GM12878 (cell line): ENCODE measurements at regions not wholly inside any gene's neighbourhood (a gene's known extent, or its start where the extent isn't known, plus 50 kb on each side); places are given as distances from the start of the nearest gene placed in this dataset.

Experiments
- ATAC-seq: fragments of 200-7000 bp; cut with Tn5 transposase; 3 replicates; pipeline ENCODE4 v1.9.1; 2020; ENCODE audit warnings: mild to moderate bottlenecking, moderate library complexity
- BruUV-seq: library from RNA; stranded (reverse); fragments of 400-500 nt; replicated peaks from 2 replicates; lab custom pipeline; 2021; lab: Mats Ljungman, UMichigan
- CTCF ChIA-PET: fragments of 300-600 bp; sonication (Branson Sonifier 250); formaldehyde crosslinking; extraction: SDS; loops from one replicate; lab custom pipeline; 2021; ENCODE audit warnings: inconsistent platforms; lab: Yijun Ruan, JAX
- POLR2A ChIA-PET: fragments of 350-600 bp; formaldehyde crosslinking; extraction: SDS; loops from one replicate; lab custom pipeline; 2021; ENCODE audit warnings: inconsistent platforms; lab: Charles Lee
- RAD21 ChIA-PET: fragments of 300-600 bp; sonication (Branson Sonifier 250); formaldehyde crosslinking; loops from one replicate; lab custom pipeline; 2023; ENCODE audit warnings: antibody characterized with exemption; ENCODE audit not compliant: unreplicated experiment; lab: Charles Lee
- SMC1A ChIA-PET: fragments of 300-600 bp; sonication (Branson Sonifier 250); formaldehyde crosslinking; loops from one replicate; lab custom pipeline; 2023; ENCODE audit not compliant: unreplicated experiment, uncharacterized antibody; lab: Charles Lee
- DNase-seq: peaks from one replicate; pipeline ENCODE4 v3.0.0-alpha.2; 2011; ENCODE audit warnings: low read depth, low spot score
- FAIRE-seq: peaks from 3 replicates; lab custom pipeline; 2011; peaks lifted over from hg19 to GRCh38; lab: Jason Lieb, UNC
- H2AFZ ChIP-seq: 2 replicates; pipeline ENCODE4 v1.6.0; 2011; ENCODE audit warnings: low read depth, low read length, control low read depth; ENCODE audit not compliant: control insufficient read depth
- H3K27ac ChIP-seq: 2 replicates; pipeline ENCODE4 v1.5.1; 2011; ENCODE audit warnings: control low read depth; ENCODE audit not compliant: control insufficient read depth, insufficient read depth
- H3K27me3 ChIP-seq, 2 experiments: replicated peaks in 1 of 2; 2 replicates each; pipeline versions ENCODE4 v1.6.0 to v1.6.1; 2011; ENCODE audit warnings: low read length in 1 of 2; ENCODE audit not compliant: control insufficient read depth in 2 of 2, insufficient read depth in 2 of 2
- H3K36me3 ChIP-seq, 2 experiments: 2 replicates each; pipeline ENCODE4 v1.5.1; 2011; ENCODE audit warnings: low read length in 1 of 2; ENCODE audit not compliant: control insufficient read depth in 2 of 2, insufficient read depth in 2 of 2
- H3K4me1 ChIP-seq: 2 replicates; pipeline ENCODE4 v1.6.1; 2011; ENCODE audit warnings: mild to moderate bottlenecking, low read length, moderate library complexity, mixed read lengths; ENCODE audit not compliant: control insufficient read depth, insufficient read depth
- H3K4me2 ChIP-seq: 2 replicates; pipeline ENCODE4 v1.6.0; 2011; ENCODE audit warnings: control low read depth; ENCODE audit not compliant: control insufficient read depth, insufficient read depth
- H3K4me3 ChIP-seq: fragments of 200-600 bp; sonication (generic); 2 replicates; pipeline ENCODE4 v1.5.1; 2016
- H3K79me2 ChIP-seq: 2 replicates; pipeline ENCODE4 v1.6.0; 2011; ENCODE audit warnings: low read length; ENCODE audit not compliant: control insufficient read depth, insufficient read depth
- H3K9ac ChIP-seq: 2 replicates; pipeline ENCODE4 v1.8.0; 2011; ENCODE audit warnings: low read length, control low read depth, mixed read lengths; ENCODE audit not compliant: control insufficient read depth, insufficient read depth
- H3K9me3 ChIP-seq: replicated peaks from 3 replicates; pipeline ENCODE4 v1.5.1; 2011; ENCODE audit warnings: mild to moderate bottlenecking, low read length; ENCODE audit not compliant: control insufficient read depth, insufficient read depth
- H4K20me1 ChIP-seq: 2 replicates; pipeline ENCODE4 v1.6.0; 2011; ENCODE audit not compliant: control insufficient read depth, insufficient read depth
- BMI1 ChIP-seq: fragments of 450-650 bp; IDR thresholded peaks from 2 replicates; pipeline ENCODE4 v1.6.1; 2016; ENCODE audit warnings: mild to moderate bottlenecking, moderate library complexity, borderline replicate concordance
- LARP7 ChIP-seq: fragments of 450-650 bp; IDR thresholded peaks from 2 replicates; pipeline ENCODE4 v1.6.1; 2017; ENCODE audit warnings: mild to moderate bottlenecking
- NFIC ChIP-seq: IDR thresholded peaks from 2 replicates; pipeline ENCODE4 v1.6.1; 2012; ENCODE audit warnings: low read depth, mild to moderate bottlenecking, inconsistent platforms, low read length, moderate library complexity
- NFYA ChIP-seq: IDR thresholded peaks from 2 replicates; pipeline ENCODE4 v1.6.1; 2011; ENCODE audit warnings: low read depth, mild to moderate bottlenecking, low read length, improper control_type of control experiment, borderline replicate concordance
- NFYB ChIP-seq: IDR thresholded peaks from 2 replicates; pipeline ENCODE4 v1.6.1; 2011; ENCODE audit warnings: low read depth, mild to moderate bottlenecking, low read length, improper control_type of control experiment, moderate library complexity; ENCODE audit not compliant: insufficient read depth
- NR2F1 ChIP-seq: fragments of 450-650 bp; conservative IDR thresholded peaks from 2 replicates; pipeline ENCODE4 v1.6.1; 2017; ENCODE audit warnings: mild to moderate bottlenecking
- NRF1 ChIP-seq: conservative IDR thresholded peaks from 2 replicates; pipeline ENCODE4 v1.6.1; 2011; ENCODE audit warnings: mild to moderate bottlenecking, low read depth, low read length, improper control_type of control experiment
- PAX5 ChIP-seq: IDR thresholded peaks from 2 replicates; pipeline ENCODE4 v1.6.1; 2011; ENCODE audit warnings: low read depth, low read length, borderline replicate concordance
- POLR2A ChIP-seq: IDR thresholded peaks from 2 replicates; pipeline ENCODE4 v1.6.1; 2011; ENCODE audit warnings: low read depth, mild to moderate bottlenecking, low read length
- RAD21 ChIP-seq: IDR thresholded peaks from 2 replicates; pipeline ENCODE4 v1.6.1; 2011; ENCODE audit warnings: mild to moderate bottlenecking, low read depth, low read length, moderate library complexity; ENCODE audit not compliant: insufficient read depth
- RAD51 ChIP-seq: fragments of 450-650 bp; IDR thresholded peaks from 2 replicates; pipeline ENCODE4 v1.6.1; 2016; ENCODE audit warnings: moderate library complexity, mild to moderate bottlenecking, inconsistent platforms
- RUNX3 ChIP-seq: IDR thresholded peaks from 2 replicates; pipeline ENCODE4 v1.6.1; 2012; ENCODE audit warnings: low read length, inconsistent platforms
- SREBF1 ChIP-seq: IDR thresholded peaks from 2 replicates; pipeline ENCODE4 v1.6.1; 2012; ENCODE audit warnings: mild to moderate bottlenecking, low read length
- SREBF2 ChIP-seq: IDR thresholded peaks from 2 replicates; pipeline ENCODE4 v1.6.1; 2012; ENCODE audit warnings: mild to moderate bottlenecking, low read length
- STAT1 ChIP-seq: fragments of 450-650 bp; conservative IDR thresholded peaks from 2 replicates; pipeline ENCODE4 v1.6.1; 2014; ENCODE audit warnings: antibody characterized with exemption, mild to moderate bottlenecking
- YY1 ChIP-seq: IDR thresholded peaks from 2 replicates; pipeline ENCODE4 v1.6.1; 2011; ENCODE audit warnings: low read depth, mild to moderate bottlenecking, low read length
- ZNF24 ChIP-seq: fragments of 450-650 bp; IDR thresholded peaks from 2 replicates; pipeline ENCODE4 v1.6.1; 2017; ENCODE audit warnings: antibody characterized with exemption, mild to moderate bottlenecking
- WGBS: methylation state at CpG from one replicate; pipeline ENCODE4 v1.1.6; 2016; ENCODE audit warnings: low lambda C conversion rate; ENCODE audit not compliant: insufficient replicate concordance, insufficient coverage; ENCODE audit errors: missing lambda C conversion rate; 5-methylcytosine and 5-hydroxymethylcytosine counted together
- in situ Hi-C: fragments of 300-500 bp; cut with MboI; formaldehyde crosslinking; loops from 9 replicates; pipeline ENCODE4 v1.14.3; 2018; ENCODE audit warnings: mixed read lengths
- intact Hi-C: fragments of 100-400 bp; cut with micrococcal nuclease; formaldehyde crosslinking; loops from one replicate; pipeline ENCODE4 v1.14.2; 2022; ENCODE audit not compliant: unreplicated experiment
- TF ChIP-seq, protein P1 (sequence below): IDR thresholded peaks from 2 replicates; pipeline ENCODE4 v1.6.1; 2011; ENCODE audit warnings: borderline replicate concordance, low read depth, mild to moderate bottlenecking, moderate library complexity, mixed read lengths, low read length; ENCODE audit not compliant: insufficient read depth; ENCODE audit errors: extremely low read length
- TF ChIP-seq, protein P2 (sequence below): fragments of 450-650 bp; formaldehyde crosslinking; IDR thresholded peaks from 2 replicates; pipeline ENCODE4 v1.4.0; 2022; ENCODE audit warnings: mild to moderate bottlenecking, moderate library complexity

DNA sequence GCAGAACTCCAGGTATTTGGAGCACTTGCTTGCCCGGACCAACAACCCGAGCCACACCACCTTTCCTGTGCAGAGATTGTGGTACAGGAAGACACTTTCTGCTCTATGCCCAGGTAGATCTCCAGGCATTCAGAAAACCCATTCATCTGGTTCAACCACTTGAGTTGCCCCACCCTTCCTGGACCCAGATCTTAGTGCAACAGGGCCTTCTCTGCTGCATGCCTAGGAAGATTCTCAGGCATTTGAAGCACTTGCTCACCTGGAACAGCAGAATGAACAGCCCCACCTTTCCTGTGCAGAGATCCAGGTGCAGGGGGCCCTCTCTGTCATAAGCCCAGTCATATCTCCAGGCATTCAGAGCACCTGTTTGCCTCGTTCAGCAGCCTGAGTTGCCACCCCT lies 412.8 kb upstream of the MGAT4C start:
- Histone ChIP-seq H3K27me3 (no peaks in the 10 kb centered on the region), H3K9me3 (no peaks in the 10 kb centered on the region), H2AFZ (no peak overlapping the region), H3K9ac (no peak overlapping the region), H3K4me3 (no peak overlapping the region), H3K4me2 (no peak overlapping the region), H3K27ac (no peak overlapping the region), H3K36me3 (no peaks in the 10 kb centered on the region), H4K20me1 (no peaks in the 10 kb centered on the region), H3K79me2 (no peaks in the 10 kb centered on the region), H3K4me1 (no peaks in the 10 kb centered on the region)
- 2% methylated on average over 3 of the region's 3 CpGs for WGBS
- RAD21 ChIA-PET: interaction anchor here (0.5 kb wide), 1 partner anchor 104 kb away, joined by 3 read pairs; no protein-coding TSS in a partner anchor
- no peak for DNase-seq
- intact Hi-C loops (no loop called here), in situ Hi-C loops (no loop called here)
- BruUV-seq: no TSS peak
- TF ChIP-seq BMI1 (no peak), POLR2A (no peak), LARP7 (no peak), RAD51 (no peak), SREBF2 (no peak), YY1 (no peak), STAT1 (no peak)
- CTCF ChIA-PET: no interaction called here
- ATAC-seq: no peak
- POLR2A ChIA-PET: no interaction called here
- FAIRE-seq: no peak
- SMC1A ChIA-PET: no interaction called here

DNA sequence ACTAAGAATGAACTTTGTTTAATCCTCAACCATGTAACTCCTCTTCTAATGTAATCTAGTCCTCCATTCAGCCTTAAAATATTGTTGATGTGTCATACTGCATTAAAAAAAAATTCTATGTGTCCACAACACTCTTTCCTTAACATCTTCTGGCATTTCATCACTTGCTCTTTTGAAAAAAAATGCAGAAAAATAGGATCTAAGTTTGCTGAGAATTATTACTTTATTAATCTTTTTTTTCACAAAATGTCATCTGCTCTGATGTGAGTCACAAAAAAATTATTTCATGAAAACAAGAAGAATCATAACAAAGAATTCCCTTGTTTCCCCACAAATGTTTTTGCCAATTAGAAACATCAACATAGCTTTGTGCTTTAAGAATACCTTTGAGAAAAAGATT lies 410.1 kb upstream of the MGAT4C start:
- intact Hi-C loops: no loop called here
- no peaks in the 10 kb centered on the region for H3K79me2 ChIP-seq
- ChIA-PET SMC1A (no interaction called here), CTCF (interaction anchor here (1.1 kb wide), 1 partner anchor 15 kb away, joined by 3 read pairs; no protein-coding TSS in a partner anchor), POLR2A (no interaction called here), RAD21 (no interaction called here)
- H3K4me2 ChIP-seq: no peak overlapping the region
- H2AFZ ChIP-seq: no peak overlapping the region
- H3K9me3 ChIP-seq: no peaks in the 10 kb centered on the region
- H3K4me3 ChIP-seq: no peak overlapping the region
- H4K20me1 ChIP-seq: no peaks in the 10 kb centered on the region
- no peak overlapping the region for H3K27ac ChIP-seq
- no TSS peak for BruUV-seq
- H3K27me3 ChIP-seq: no peaks in the 10 kb centered on the region
- in situ Hi-C loops: no loop called here
- H3K36me3 ChIP-seq: no peaks in the 10 kb centered on the region
- no peak for FAIRE-seq
- no peak for ATAC-seq
- H3K4me1 ChIP-seq: no peaks in the 10 kb centered on the region
- no peak for DNase-seq
- no peak overlapping the region for H3K9ac ChIP-seq
- TF ChIP-seq NFYB (no peak), NFIC (no peak), ZNF24 (no peak), NFYA (no peak), NR2F1 (no peak), RAD21 (no peak), NRF1 (no peak), SREBF1 (no peak), PAX5 (no peak), RUNX3 (no peak)
- TF ChIP-seq, protein P1, sequence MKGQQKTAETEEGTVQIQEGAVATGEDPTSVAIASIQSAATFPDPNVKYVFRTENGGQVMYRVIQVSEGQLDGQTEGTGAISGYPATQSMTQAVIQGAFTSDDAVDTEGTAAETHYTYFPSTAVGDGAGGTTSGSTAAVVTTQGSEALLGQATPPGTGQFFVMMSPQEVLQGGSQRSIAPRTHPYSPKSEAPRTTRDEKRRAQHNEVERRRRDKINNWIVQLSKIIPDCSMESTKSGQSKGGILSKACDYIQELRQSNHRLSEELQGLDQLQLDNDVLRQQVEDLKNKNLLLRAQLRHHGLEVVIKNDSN: no peak
- TF ChIP-seq, protein P2, sequence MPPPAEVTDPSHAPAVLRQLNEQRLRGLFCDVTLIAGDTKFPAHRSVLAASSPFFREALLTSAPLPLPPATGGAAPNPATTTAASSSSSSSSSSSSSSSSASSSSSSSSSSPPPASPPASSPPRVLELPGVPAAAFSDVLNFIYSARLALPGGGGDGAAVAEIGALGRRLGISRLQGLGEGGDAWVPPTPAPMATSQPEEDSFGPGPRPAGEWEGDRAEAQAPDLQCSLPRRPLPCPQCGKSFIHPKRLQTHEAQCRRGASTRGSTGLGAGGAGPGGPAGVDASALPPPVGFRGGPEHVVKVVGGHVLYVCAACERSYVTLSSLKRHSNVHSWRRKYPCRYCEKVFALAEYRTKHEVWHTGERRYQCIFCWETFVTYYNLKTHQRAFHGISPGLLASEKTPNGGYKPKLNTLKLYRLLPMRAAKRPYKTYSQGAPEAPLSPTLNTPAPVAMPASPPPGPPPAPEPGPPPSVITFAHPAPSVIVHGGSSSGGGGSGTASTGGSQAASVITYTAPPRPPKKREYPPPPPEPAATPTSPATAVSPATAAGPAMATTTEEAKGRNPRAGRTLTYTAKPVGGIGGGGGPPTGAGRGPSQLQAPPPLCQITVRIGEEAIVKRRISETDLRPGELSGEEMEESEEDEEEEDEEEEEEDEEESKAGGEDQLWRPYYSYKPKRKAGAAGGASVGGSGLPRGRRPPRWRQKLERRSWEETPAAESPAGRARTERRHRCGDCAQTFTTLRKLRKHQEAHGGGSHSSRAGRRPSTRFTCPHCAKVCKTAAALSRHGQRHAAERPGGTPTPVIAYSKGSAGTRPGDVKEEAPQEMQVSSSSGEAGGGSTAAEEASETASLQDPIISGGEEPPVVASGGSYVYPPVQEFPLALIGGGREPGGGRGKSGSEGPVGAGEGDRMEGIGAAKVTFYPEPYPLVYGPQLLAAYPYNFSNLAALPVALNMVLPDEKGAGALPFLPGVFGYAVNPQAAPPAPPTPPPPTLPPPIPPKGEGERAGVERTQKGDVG (CRISPR knock-in tag): no peak
